Endothelial cell (in vitro differentiated cells): ENCODE measurements at regions not wholly inside any gene's neighbourhood (a gene's known extent, or its start where the extent isn't known, plus 50 kb on each side); places are given as distances from the start of the nearest gene placed in this dataset.

Experiments used
- DNase-seq: peaks from one replicate; pipeline ENCODE4 v3.0.0; 2021; ENCODE audit warnings: low spot score
- H3K27ac Mint-ChIP-seq: one replicate; pipeline ENCODE4 v1.8.0; 2021; ENCODE audit warnings: mixed read lengths, inconsistent platforms; ENCODE audit not compliant: unreplicated experiment
- H3K27me3 Mint-ChIP-seq: one replicate; pipeline ENCODE4 v1.8.0; 2021; ENCODE audit warnings: mild to moderate bottlenecking, moderate library complexity, mixed read lengths, inconsistent platforms; ENCODE audit not compliant: unreplicated experiment
- H3K36me3 Mint-ChIP-seq: one replicate; pipeline ENCODE4 v1.8.0; 2021; ENCODE audit warnings: mild to moderate bottlenecking, low read depth, mixed read lengths, inconsistent platforms; ENCODE audit not compliant: unreplicated experiment
- H3K4me1 Mint-ChIP-seq: one replicate; pipeline ENCODE4 v1.8.0; 2021; ENCODE audit warnings: mild to moderate bottlenecking, mixed read lengths, inconsistent platforms; ENCODE audit not compliant: unreplicated experiment
- H3K4me3 Mint-ChIP-seq: one replicate; pipeline ENCODE4 v1.8.0; 2021; ENCODE audit warnings: mild to moderate bottlenecking, mixed read lengths, inconsistent platforms; ENCODE audit not compliant: unreplicated experiment
- H3K9me3 Mint-ChIP-seq: one replicate; pipeline ENCODE4 v1.8.0; 2021; ENCODE audit warnings: mixed read lengths, inconsistent platforms; ENCODE audit not compliant: unreplicated experiment
- CTCF ChIP-seq: fragments of 200-600 bp; sonication (generic); IDR thresholded peaks from one replicate; pipeline ENCODE4 v1.5.0; 2021; ENCODE audit warnings: antibody characterized with exemption; ENCODE audit not compliant: unreplicated experiment

- no peaks in the 10 kb centered on the region for H3K36me3 Mint-ChIP-seq
- DNase-seq: no peak
- no peaks in the 10 kb centered on the region for H3K27me3 Mint-ChIP-seq
- H3K4me3 Mint-ChIP-seq: no peak overlapping the region
- H3K9me3 Mint-ChIP-seq: no peaks in the 10 kb centered on the region
- no peak for TF ChIP-seq CTCF
- no peak overlapping the region for H3K27ac Mint-ChIP-seq
- peaks cover 2% of the 10 kb centered on the region for H3K4me1 Mint-ChIP-seq
Measured at GRCh38 chr3:177735431-177735830, 538.1 kb upstream of the TBL1XR1 start.

- no peaks in the 10 kb centered on the region for H3K36me3 Mint-ChIP-seq
- peaks cover 2% of the 10 kb centered on the region for H3K4me1 Mint-ChIP-seq
- no peak overlapping the region for H3K27ac Mint-ChIP-seq
- no peak for TF ChIP-seq CTCF
- H3K4me3 Mint-ChIP-seq: no peak overlapping the region
- H3K9me3 Mint-ChIP-seq: no peaks in the 10 kb centered on the region
- no peak for DNase-seq
- no peaks in the 10 kb centered on the region for H3K27me3 Mint-ChIP-seq
Measured at GRCh38 chr3:177739461-177739860, 542.2 kb upstream of the TBL1XR1 start.

- H3K27me3 Mint-ChIP-seq: no peaks in the 10 kb centered on the region
- peaks cover 2% of the 10 kb centered on the region for H3K4me1 Mint-ChIP-seq
- no peak for TF ChIP-seq CTCF
- no peak overlapping the region for H3K4me3 Mint-ChIP-seq
- no peaks in the 10 kb centered on the region for H3K9me3 Mint-ChIP-seq
- H3K36me3 Mint-ChIP-seq: no peaks in the 10 kb centered on the region
- H3K27ac Mint-ChIP-seq: no peak overlapping the region
- DNase-seq: no peak
Measured at GRCh38 chr3:177740254-177740653, 543.0 kb upstream of the TBL1XR1 start.

- DNase-seq: no peak
- no peak overlapping the region for H3K27ac Mint-ChIP-seq
- H3K27me3 Mint-ChIP-seq: peaks cover under 1% of the 10 kb centered on the region
- no peak overlapping the region for H3K4me3 Mint-ChIP-seq
- TF ChIP-seq CTCF: no peak
- no peaks in the 10 kb centered on the region for H3K9me3 Mint-ChIP-seq
- peaks cover 2% of the 10 kb centered on the region for H3K4me1 Mint-ChIP-seq
- no peaks in the 10 kb centered on the region for H3K36me3 Mint-ChIP-seq
Measured at GRCh38 chr3:177742273-177742672, 545.0 kb upstream of the TBL1XR1 start.

DNA sequence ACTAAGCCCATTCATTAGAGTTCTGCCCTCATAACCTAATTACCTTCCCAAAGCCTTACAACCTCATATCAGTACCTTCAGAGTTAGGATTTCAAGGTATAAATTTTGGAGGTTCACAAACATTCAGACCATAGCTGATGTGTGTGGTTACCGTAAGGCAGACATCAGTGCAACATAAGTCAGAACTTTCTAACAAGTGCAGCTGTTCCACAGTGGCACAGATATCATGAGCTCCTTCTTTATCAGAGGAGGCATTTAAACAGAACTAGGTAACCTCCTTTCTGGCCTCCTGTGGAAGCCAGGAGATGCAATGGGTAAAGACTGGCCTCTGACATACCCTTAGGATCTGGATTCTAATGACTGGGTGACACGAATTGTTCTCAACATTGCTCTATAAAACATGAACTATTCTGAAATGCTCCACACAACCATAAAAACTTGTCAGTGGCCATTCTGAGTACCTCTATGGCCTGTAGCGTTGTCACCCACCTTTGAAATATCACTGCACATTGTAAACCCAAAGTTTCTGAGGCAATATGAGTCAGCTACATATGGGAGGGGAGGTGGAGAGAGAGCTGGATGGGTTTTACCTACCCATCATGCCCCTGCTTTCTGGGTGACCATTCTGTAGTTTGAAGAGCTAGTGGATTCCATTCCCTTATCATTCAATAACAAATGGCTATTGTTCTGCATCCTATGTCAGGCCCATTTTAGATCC, 546.0 kb upstream of the TBL1XR1 start:
- Mint-ChIP-seq H3K36me3 (no peaks in the 10 kb centered on the region), H3K9me3 (no peaks in the 10 kb centered on the region), H3K27ac (no peak overlapping the region), H3K4me3 (no peak overlapping the region), H3K4me1 (peaks cover 2% of the 10 kb centered on the region), H3K27me3 (peaks cover 2% of the 10 kb centered on the region)
- no peak for TF ChIP-seq CTCF
- DNase-seq: no peak
